ENCODE measurements at regions not wholly inside any gene's neighbourhood (a gene's known extent, or its start where the extent isn't known, plus 50 kb on each side); places are given as distances from the start of the nearest gene placed in this dataset.
"Not testable (repeated sequence)": the region's sequence is repeated elsewhere in the genome, so short reads cannot be mapped to it uniquely, and the experiment has no call there.

DNA sequence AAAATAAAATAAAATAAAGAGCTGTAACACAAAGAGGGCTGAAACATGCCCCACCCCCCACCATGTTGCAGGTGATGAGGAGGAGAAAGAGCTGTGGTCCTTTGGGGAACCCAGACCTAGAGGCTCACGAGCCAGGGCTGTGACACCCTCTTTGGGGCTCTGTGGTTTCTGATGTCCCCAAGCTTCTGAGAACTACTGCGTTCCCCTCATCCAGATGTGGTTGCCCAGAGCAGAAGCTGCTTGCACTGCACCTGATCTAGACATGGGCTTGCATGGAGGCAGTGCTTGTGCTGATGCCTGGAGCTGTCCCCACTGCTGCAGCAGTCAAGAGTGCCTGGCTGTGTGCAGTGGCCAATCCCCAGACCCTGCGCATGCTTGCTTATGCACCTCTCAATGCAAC lies 687.9 kb upstream of the ACVR2A start:
- TF ChIP-seq, protein P1, sequence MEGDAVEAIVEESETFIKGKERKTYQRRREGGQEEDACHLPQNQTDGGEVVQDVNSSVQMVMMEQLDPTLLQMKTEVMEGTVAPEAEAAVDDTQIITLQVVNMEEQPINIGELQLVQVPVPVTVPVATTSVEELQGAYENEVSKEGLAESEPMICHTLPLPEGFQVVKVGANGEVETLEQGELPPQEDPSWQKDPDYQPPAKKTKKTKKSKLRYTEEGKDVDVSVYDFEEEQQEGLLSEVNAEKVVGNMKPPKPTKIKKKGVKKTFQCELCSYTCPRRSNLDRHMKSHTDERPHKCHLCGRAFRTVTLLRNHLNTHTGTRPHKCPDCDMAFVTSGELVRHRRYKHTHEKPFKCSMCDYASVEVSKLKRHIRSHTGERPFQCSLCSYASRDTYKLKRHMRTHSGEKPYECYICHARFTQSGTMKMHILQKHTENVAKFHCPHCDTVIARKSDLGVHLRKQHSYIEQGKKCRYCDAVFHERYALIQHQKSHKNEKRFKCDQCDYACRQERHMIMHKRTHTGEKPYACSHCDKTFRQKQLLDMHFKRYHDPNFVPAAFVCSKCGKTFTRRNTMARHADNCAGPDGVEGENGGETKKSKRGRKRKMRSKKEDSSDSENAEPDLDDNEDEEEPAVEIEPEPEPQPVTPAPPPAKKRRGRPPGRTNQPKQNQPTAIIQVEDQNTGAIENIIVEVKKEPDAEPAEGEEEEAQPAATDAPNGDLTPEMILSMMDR (IDR thresholded peaks at IDR 0.05; ENCODE audit: low read depth, low read length): no peak
- H3K4me3 ChIP-seq: no peak overlapping the region
- DNase-seq (ENCODE audit: low read depth in 1 of 2, low spot score in 1 of 2): no peak
- H3K27me3 ChIP-seq: no peaks in the 10 kb centered on the region
- no peak overlapping the region for H3K27ac ChIP-seq
- H3K4me1 ChIP-seq (ENCODE audit: low read depth): no peaks in the 10 kb centered on the region
- no peaks in the 10 kb centered on the region for H3K36me3 ChIP-seq
- no peaks in the 10 kb centered on the region for H3K9me3 ChIP-seq (ENCODE audit: low read depth)

DNA sequence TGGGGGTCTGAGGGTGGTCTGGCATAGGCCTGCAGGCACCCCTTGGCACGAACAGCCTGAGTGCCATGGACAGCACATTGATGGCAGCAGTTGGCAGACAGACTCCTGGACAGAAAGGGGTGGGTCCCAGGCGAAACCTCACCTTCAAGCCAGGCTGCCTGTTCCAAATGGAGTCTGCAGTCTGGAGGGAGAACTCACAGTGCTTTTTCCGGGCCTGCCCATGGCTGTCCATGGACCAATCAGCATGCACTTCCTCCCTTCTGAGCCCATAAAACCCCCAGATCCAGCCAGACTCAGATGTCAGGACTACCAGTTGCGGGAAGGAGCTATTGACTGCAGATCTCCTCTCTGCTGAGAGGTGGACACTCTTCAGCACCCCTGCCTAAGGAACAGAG lies 694.6 kb upstream of the ACVR2A start:
- H3K4me1 ChIP-seq (ENCODE audit: low read depth): no peaks in the 10 kb centered on the region
- H3K4me3 ChIP-seq: no peak overlapping the region
- no peaks in the 10 kb centered on the region for H3K27me3 ChIP-seq
- TF ChIP-seq, protein P1 (IDR thresholded peaks at IDR 0.05; ENCODE audit: low read depth, low read length): no peak
- H3K9me3 ChIP-seq (ENCODE audit: low read depth): no peaks in the 10 kb centered on the region
- no peaks in the 10 kb centered on the region for H3K36me3 ChIP-seq
- DNase-seq (ENCODE audit: low read depth in 1 of 2, low spot score in 1 of 2): no peak
- no peak overlapping the region for H3K27ac ChIP-seq

DNA sequence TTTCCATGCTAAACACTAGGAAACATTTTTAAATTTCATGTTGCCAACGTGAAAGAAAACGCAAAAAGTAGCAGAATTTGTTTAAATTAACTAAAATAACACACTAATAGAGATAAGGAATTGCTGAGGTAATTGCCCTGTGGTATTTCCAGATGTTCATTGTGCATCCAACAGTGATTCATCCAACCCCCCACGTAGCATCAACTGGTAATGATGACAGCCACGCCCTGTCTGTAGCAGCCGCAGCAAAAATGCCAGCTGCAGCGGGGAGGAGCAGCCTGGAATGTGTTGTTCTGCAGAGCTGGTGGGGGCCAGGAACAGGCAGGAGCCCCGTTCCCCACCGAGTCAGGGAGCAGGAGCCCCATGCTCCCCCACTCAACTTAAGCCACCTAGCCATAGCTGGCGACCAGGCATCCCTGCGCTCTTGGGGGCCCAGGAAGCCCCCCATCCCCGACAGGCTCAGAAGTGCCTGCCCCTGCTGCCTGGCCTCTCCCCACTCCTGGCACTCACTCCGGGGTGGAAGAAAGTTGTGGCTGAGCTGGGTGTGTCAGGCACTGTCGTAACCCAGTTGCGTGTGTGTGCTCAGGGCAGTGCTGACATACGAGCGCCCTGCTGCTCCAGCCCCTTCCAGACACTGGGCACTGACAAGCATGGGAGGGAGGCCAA lies 695.1 kb upstream of the ACVR2A start:
- Histone ChIP-seq H3K27me3 (no peaks in the 10 kb centered on the region), H3K4me1 (ENCODE audit: low read depth) (no peaks in the 10 kb centered on the region), H3K27ac (no peak overlapping the region), H3K9me3 (ENCODE audit: low read depth) (no peaks in the 10 kb centered on the region), H3K36me3 (no peaks in the 10 kb centered on the region), H3K4me3 (no peak overlapping the region)
- peak in 1 of 2 donors; percentile 92 for DNase-seq (ENCODE audit: low read depth in 1 of 2, low spot score in 1 of 2)
- TF ChIP-seq, protein P1 (IDR thresholded peaks at IDR 0.05; ENCODE audit: low read depth, low read length): no peak

DNA sequence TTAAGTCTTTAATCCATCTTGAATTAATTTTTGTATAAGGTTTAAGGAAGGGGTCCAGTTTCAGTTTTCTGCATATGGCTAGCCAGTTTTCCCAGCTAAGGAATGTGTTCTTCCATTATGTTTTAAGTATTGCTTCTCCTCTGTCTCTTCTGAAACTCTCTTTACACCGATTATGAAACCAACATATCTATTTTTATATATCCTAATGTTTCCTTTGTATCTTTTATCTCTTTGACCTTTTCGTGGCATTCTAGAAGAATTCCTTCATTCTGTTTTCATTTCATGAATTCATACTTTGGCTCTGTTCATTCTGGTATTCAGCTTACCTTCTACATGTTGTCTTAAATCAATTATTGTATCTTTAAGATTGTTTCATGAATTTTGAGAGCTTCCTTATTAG lies 697.0 kb upstream of the ACVR2A start:
- Histone ChIP-seq H3K9me3 (ENCODE audit: low read depth) (no peaks in the 10 kb centered on the region), H3K4me3 (no peak overlapping the region), H3K27ac (no peak overlapping the region), H3K36me3 (no peaks in the 10 kb centered on the region), H3K4me1 (ENCODE audit: low read depth) (no peaks in the 10 kb centered on the region), H3K27me3 (no peaks in the 10 kb centered on the region)
- peak in 1 of 2 donors; percentile 20 for DNase-seq (ENCODE audit: low read depth in 1 of 2, low spot score in 1 of 2)
- TF ChIP-seq, protein P1 (IDR thresholded peaks at IDR 0.05; ENCODE audit: low read depth, low read length): no peak

DNA sequence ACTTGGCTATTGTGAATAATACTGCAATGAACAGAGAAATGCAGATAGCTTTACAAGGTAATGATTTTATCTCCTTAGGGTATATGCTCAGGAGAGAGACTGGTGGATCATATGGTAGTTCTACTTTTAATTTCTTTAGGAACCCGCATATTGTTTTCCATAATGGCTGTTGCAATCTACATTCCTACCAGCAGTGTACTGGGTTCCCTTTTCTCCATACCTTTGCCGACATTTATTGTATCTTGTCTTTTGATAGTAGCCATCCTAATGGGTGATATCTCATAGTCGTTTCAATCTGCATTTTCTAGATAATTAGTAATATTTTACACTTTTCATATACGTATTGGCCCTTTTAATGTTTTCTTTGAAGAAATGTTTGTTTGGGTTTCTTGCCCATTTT lies 702.9 kb upstream of the ACVR2A start:
- Histone ChIP-seq H3K27ac (no peak overlapping the region), H3K27me3 (no peaks in the 10 kb centered on the region), H3K9me3 (ENCODE audit: low read depth) (no peaks in the 10 kb centered on the region), H3K4me1 (ENCODE audit: low read depth) (no peaks in the 10 kb centered on the region), H3K36me3 (no peaks in the 10 kb centered on the region), H3K4me3 (no peak overlapping the region)
- TF ChIP-seq, protein P1 (IDR thresholded peaks at IDR 0.05; ENCODE audit: low read depth, low read length): peak; percentile 18
- no peak for DNase-seq (ENCODE audit: low read depth in 1 of 2, low spot score in 1 of 2)

DNA sequence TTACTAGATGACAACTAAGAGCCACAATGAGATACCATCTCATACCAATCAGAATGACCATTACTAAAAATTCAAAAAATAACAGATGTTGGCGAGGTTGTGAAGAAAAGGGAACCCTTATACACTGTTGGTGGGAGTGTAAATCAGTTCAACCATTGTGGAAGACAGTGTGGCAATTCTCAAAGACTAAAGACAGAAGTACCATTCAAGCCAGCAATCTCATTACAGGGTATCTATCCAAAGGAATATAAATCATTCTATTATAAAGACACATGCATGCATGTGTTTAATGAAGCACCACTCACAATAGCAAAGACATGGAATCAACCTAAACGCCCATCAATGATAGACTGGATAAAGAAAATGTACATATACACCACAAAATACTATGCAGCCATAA lies 705.1 kb upstream of the ACVR2A start:
- H3K4me1 ChIP-seq (ENCODE audit: low read depth); H3K9me3 ChIP-seq (ENCODE audit: low read depth); H3K36me3 ChIP-seq; DNase-seq (ENCODE audit: low read depth in 1 of 2, low spot score in 1 of 2); H3K27ac ChIP-seq; H3K27me3 ChIP-seq; H3K4me3 ChIP-seq: not testable (repeated sequence)
